Ureter (tissue), 1 donor: ENCODE measurements at regions not wholly inside any gene's neighbourhood (a gene's known extent, or its start where the extent isn't known, plus 50 kb on each side); places are given as distances from the start of the nearest gene placed in this dataset.
A peak's percentile ranks its signal among the peaks of the same experiment; 100 is the strongest.

Experiments
- DNase-seq: peaks from one replicate; pipeline ENCODE4 v3.0.0-alpha.2; 2020; ENCODE audit warnings: low spot score
- donor health status: DM: yes; HTN: yes; CAD: no.

- DNase-seq, result no peak
These were observed 76.7 kb upstream of the UNC5A start for GRCh38 chr5:176733406-176734262.

- DNase-seq, result no peak
These were observed 75.5 kb upstream of the UNC5A start for GRCh38 chr5:176734756-176735342.

- DNase-seq, result no peak
These were observed 74.7 kb upstream of the UNC5A start for GRCh38 chr5:176735383-176736265.

- no peak for DNase-seq
These were observed 73.9 kb upstream of the UNC5A start for GRCh38 chr5:176736301-176736930.

GRCh38 chr5:176736931-176737745, 73.2 kb upstream of the UNC5A start:
- DNase-seq, result no peak

GRCh38 chr5:176737746-176738636, 72.4 kb upstream of the UNC5A start:
- no peak for DNase-seq

GRCh38 chr5:176738637-176739250, 71.6 kb upstream of the UNC5A start:
- DNase-seq, result peak; percentile 10

GRCh38 chr5:176739461-176740051, 70.8 kb upstream of the UNC5A start:
- peak; percentile 23 for DNase-seq

- peak; percentile 34 for DNase-seq
These were observed 70.1 kb upstream of the UNC5A start for GRCh38 chr5:176740131-176740701.

- peak; percentile 35 for DNase-seq
These were observed 69.5 kb upstream of the UNC5A start for GRCh38 chr5:176740702-176741496.

GRCh38 chr5:176741561-176742211, 68.7 kb upstream of the UNC5A start:
- peak; percentile 26 for DNase-seq

GRCh38 chr5:176742246-176743105, 67.9 kb upstream of the UNC5A start:
- peak; percentile 8 for DNase-seq

GRCh38 chr5:176743136-176743861, 67.1 kb upstream of the UNC5A start:
- DNase-seq, result peak; percentile 39

GRCh38 chr5:176743868-176744583, 66.3 kb upstream of the UNC5A start:
- DNase-seq, result peak; percentile 25

- DNase-seq, result peak; percentile 14
These were observed 65.8 kb upstream of the UNC5A start for GRCh38 chr5:176744584-176744965.
